Keratinocyte (primary cell): ENCODE measurements at regions not wholly inside any gene's neighbourhood (a gene's known extent, or its start where the extent isn't known, plus 50 kb on each side); places are given as distances from the start of the nearest gene placed in this dataset.

Experiments used
- CTCF ChIP-seq, 3 experiments: IDR thresholded peaks in 1 of 3; conservative IDR thresholded peaks in 1 of 3; optimal IDR thresholded peaks in 1 of 3; 2 replicates in 2 of 3; 3 replicates in 1 of 3; pipeline versions ENCODE3 to v1.5.1; 2011; ENCODE audit warnings: low read length in 3 of 3, mild to moderate bottlenecking in 3 of 3, moderate library complexity in 2 of 3, control low read depth in 1 of 3, inconsistent platforms in 1 of 3; ENCODE audit not compliant: insufficient read depth in 2 of 3; ENCODE audit errors: extremely low read depth in 1 of 3
- EZH2 ChIP-seq: IDR thresholded peaks from one replicate; pipeline ENCODE4 v1.6.1; 2012; ENCODE audit warnings: inconsistent platforms, mild to moderate bottlenecking, low read length, moderate library complexity

GRCh38 chr7:52779004-52779403, 256.4 kb upstream of the POM121L12 start:
- TF ChIP-seq CTCF (optimal IDR thresholded peaks at IDR 0.05 in 1 of 3, IDR thresholded peaks at IDR 0.05 in 1 of 3, conservative IDR thresholded peaks at IDR 0.05 in 1 of 3; ENCODE audit: extremely low read depth in 1 of 3, insufficient read depth in 2 of 3, low read length in 3 of 3) (no peak), EZH2 (no peak)
